ENCODE measurements at regions not wholly inside any gene's neighbourhood (a gene's known extent, or its start where the extent isn't known, plus 50 kb on each side); places are given as distances from the start of the nearest gene placed in this dataset.

- no peak for DNase-seq (ENCODE audit: low read depth)
These were observed 61.7 kb upstream of the PPP2R2B start for GRCh38 chr5:146940295-146940694.

- no peak for DNase-seq (ENCODE audit: low read depth)
These were observed 65.5 kb upstream of the PPP2R2B start for GRCh38 chr5:146944019-146944418.

- no peak for DNase-seq (ENCODE audit: low read depth)
These were observed 66.4 kb upstream of the PPP2R2B start for GRCh38 chr5:146944764-146945616.

- DNase-seq (ENCODE audit: low read depth): no peak
These were observed 67.1 kb upstream of the PPP2R2B start for GRCh38 chr5:146945617-146946084.

GRCh38 chr5:146947181-146947941 lies 68.8 kb upstream of the PPP2R2B start:
- DNase-seq (ENCODE audit: low read depth): peak; percentile 5

GRCh38 chr5:146948666-146949065 lies 70.1 kb upstream of the PPP2R2B start:
- DNase-seq (ENCODE audit: low read depth): peak; percentile 60

- DNase-seq (ENCODE audit: low read depth): no peak
These were observed 73.6 kb upstream of the PPP2R2B start for GRCh38 chr5:146952168-146952567.

- no peak for DNase-seq (ENCODE audit: low read depth)
These were observed 77.7 kb upstream of the PPP2R2B start for GRCh38 chr5:146956217-146956616.

GRCh38 chr5:146959360-146959759 lies 80.8 kb upstream of the PPP2R2B start:
- no peak for DNase-seq (ENCODE audit: low read depth)

- DNase-seq (ENCODE audit: low read depth): peak; percentile 88
These were observed 84.3 kb upstream of the PPP2R2B start for GRCh38 chr5:146962801-146963355.

GRCh38 chr5:146965761-146966659 lies 87.5 kb upstream of the PPP2R2B start:
- DNase-seq (ENCODE audit: low read depth): peak; percentile 73

- no peak for DNase-seq (ENCODE audit: low read depth)
These were observed 89.1 kb upstream of the PPP2R2B start for GRCh38 chr5:146967646-146968045.

GRCh38 chr5:146971401-146971800 lies 92.8 kb upstream of the PPP2R2B start:
- DNase-seq (ENCODE audit: low read depth): no peak

- DNase-seq (ENCODE audit: low read depth): no peak
These were observed 107.9 kb upstream of the PPP2R2B start for GRCh38 chr5:146986469-146986868.

- DNase-seq (ENCODE audit: low read depth): peak; percentile 82
These were observed 115.4 kb upstream of the PPP2R2B start for GRCh38 chr5:146993876-146994530.

- peak; percentile 2 for DNase-seq (ENCODE audit: low read depth)
These were observed 117.3 kb upstream of the PPP2R2B start for GRCh38 chr5:146995878-146996277.

GRCh38 chr5:147015405-147015804 lies 136.8 kb upstream of the PPP2R2B start:
- no peak for DNase-seq (ENCODE audit: low read depth)

GRCh38 chr5:147017191-147017590 lies 138.6 kb upstream of the PPP2R2B start:
- no peak for DNase-seq (ENCODE audit: low read depth)

- no peak for DNase-seq (ENCODE audit: low read depth)
These were observed 139.1 kb upstream of the PPP2R2B start for GRCh38 chr5:147017621-147018020.

- no peak for DNase-seq (ENCODE audit: low read depth)
These were observed 140.3 kb upstream of the PPP2R2B start for GRCh38 chr5:147018812-147019211.

GRCh38 chr5:147036691-147037245 lies 158.2 kb upstream of the PPP2R2B start:
- no peak for DNase-seq (ENCODE audit: low read depth)

All from renal cortical epithelial cell (primary cell).